ENCODE measurements at regions not wholly inside any gene's neighbourhood (a gene's known extent, or its start where the extent isn't known, plus 50 kb on each side); places are given as distances from the start of the nearest gene placed in this dataset.

DNA sequence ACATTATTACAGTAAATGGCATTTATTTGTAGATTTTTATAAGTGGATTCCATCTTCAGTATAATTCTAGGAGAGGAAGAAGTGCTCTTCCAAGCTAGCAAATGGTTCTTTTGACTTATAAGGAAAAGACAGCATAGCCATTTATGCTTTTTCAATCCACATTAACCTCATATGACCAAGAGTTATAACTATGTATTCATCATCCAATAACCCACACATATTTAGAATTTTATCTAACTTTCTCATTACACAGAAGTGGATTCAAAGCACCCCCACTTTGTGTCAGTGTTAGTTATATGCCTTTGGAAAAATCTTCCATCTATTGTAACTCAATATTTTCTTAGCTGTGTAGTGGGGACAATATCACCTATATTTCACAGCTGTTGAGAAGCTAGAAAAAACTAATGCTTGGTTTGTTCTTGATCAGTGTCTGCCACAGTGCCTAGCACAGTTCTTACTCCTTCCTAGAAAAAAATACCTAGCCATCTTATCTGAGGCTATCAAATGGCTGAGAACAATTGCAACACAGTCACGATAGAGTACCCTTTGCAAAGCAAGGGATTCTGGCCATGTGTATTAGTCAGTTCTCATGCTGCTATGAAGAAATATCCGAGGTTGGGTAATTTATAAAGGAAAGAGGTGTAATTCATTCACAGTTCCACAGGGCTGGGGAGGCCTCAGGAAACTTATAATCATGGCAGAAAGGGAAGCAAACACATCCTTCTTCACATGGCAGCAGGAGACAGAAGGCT, 986.3 kb downstream of the TFAP2A start (continued):
- TF ChIP-seq REST (IDR thresholded peaks at IDR 0.05; ENCODE audit: low read depth) (no peak), ZFX (IDR thresholded peaks at IDR 0.05) (no peak), ATF3 (IDR thresholded peaks at IDR 0.05) (no peak), SRF (IDR thresholded peaks at IDR 0.05; ENCODE audit: low read depth) (no peak), YY1 (IDR thresholded peaks at IDR 0.05; ENCODE audit: extremely low read depth, insufficient replicate concordance, low read depth, low read length) (no peak), TCF7L2 (IDR thresholded peaks at IDR 0.05; ENCODE audit: borderline replicate concordance, extremely low read depth, insufficient read depth, insufficient read length) (no peak), JUND (IDR thresholded peaks at IDR 0.05) (no peak), EGR1 (IDR thresholded peaks at IDR 0.05; ENCODE audit: low read depth) (no peak)

DNA sequence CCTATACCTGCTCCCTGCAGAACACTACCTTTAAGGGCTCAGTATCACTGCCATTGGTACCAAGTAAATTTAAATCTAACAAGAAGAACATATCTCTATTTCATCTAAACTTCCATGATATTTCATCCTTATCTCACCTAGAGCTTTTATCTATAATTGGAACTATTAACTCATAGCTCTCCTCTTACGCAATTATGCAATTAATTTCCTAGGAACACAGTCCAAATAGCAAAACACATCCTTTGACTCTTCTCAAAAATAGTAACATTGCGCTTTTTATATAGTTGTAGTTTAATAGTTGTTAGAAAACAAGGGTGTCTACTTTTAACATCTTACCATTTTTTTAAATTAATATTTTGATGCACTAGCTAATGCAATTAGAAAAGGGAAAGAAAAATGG, 986.8 kb upstream of the SLC35B3 start:
- RAD21 ChIA-PET (ENCODE audit: low non-redundant PET in 1 of 2, low total read pairs in 2 of 2, uncharacterized antibody in 2 of 2, unreplicated experiment in 2 of 2) = no interaction called here
- H3K9me3 ChIP-seq (ENCODE audit: control insufficient read depth in 1 of 2, insufficient read depth in 1 of 2, low read depth in 1 of 2, low read length in 2 of 2) = no peaks in the 10 kb centered on the region
- H3K27ac ChIP-seq (ENCODE audit: low read depth, low read length) = no peak overlapping the region
- POLR2A ChIA-PET = no interaction called here
- H4K20me1 ChIP-seq (ENCODE audit: insufficient read depth) = no peaks in the 10 kb centered on the region
- H3K9me2 ChIP-seq (ENCODE audit: insufficient read depth) = no peaks in the 10 kb centered on the region
- DNase-seq (ENCODE audit: low read depth, low spot score) (no peak), ATAC-seq (no peak)
- H3K27me3 ChIP-seq (ENCODE audit: insufficient read depth, low read length) = no peaks in the 10 kb centered on the region
- TF ChIP-seq EZH2phosphoT487 (IDR thresholded peaks at IDR 0.05; ENCODE audit: borderline replicate concordance) (no peak), CBX3 (IDR thresholded peaks at IDR 0.05; ENCODE audit: low read depth) (no peak), RAD21 (IDR thresholded peaks at IDR 0.05; ENCODE audit: low read depth) (no peak), YY1 (IDR thresholded peaks at IDR 0.05; ENCODE audit: extremely low read depth, insufficient replicate concordance, low read depth, low read length) (no peak), ZFX (IDR thresholded peaks at IDR 0.05) (no peak), JUND (IDR thresholded peaks at IDR 0.05) (no peak), ELF1 (IDR thresholded peaks at IDR 0.05; ENCODE audit: borderline replicate concordance, low read depth) (no peak), FOSL1 (IDR thresholded peaks at IDR 0.05; ENCODE audit: low read depth) (no peak), SP1 (IDR thresholded peaks at IDR 0.05; ENCODE audit: low read depth) (no peak), ATF3 (IDR thresholded peaks at IDR 0.05) (no peak), TCF7L2 (IDR thresholded peaks at IDR 0.05; ENCODE audit: borderline replicate concordance, extremely low read depth, insufficient read depth, insufficient read length) (no peak), POLR2A (IDR thresholded peaks at IDR 0.05; ENCODE audit: borderline replicate concordance, extremely low read depth, insufficient read depth, insufficient read length) (no peak), CEBPB (IDR thresholded peaks at IDR 0.05; ENCODE audit: low read depth) (no peak), ZBTB33 (IDR thresholded peaks at IDR 0.05; ENCODE audit: extremely low read depth, insufficient replicate concordance, low read length) (no peak), EZH2 (IDR thresholded peaks at IDR 0.05) (no peak), ZNF274 (IDR thresholded peaks at IDR 0.05; ENCODE audit: low read depth, low read length) (no peak), EGR1 (IDR thresholded peaks at IDR 0.05; ENCODE audit: low read depth) (no peak)
- H3K4me3 ChIP-seq (replicated peaks in 1 of 2; ENCODE audit: low read depth in 1 of 2, low read length in 2 of 2) = no peak overlapping the region
- BruUV-seq (replicated peaks) = no TSS peak
- H2AFZ ChIP-seq (ENCODE audit: low read depth, low read length, poor library complexity, severe bottlenecking) = no peak overlapping the region
- no peaks in the 10 kb centered on the region for H3K79me2 ChIP-seq (ENCODE audit: insufficient read depth, low read length)
- no peak overlapping the region for H3K9ac ChIP-seq (ENCODE audit: low read length)
- intact Hi-C loops (cut with micrococcal nuclease) = no loop called here
- no peaks in the 10 kb centered on the region for H3K4me1 ChIP-seq (ENCODE audit: control insufficient read depth in 1 of 2, insufficient read depth in 2 of 2, low read length in 2 of 2)
- H3K36me3 ChIP-seq (ENCODE audit: control insufficient read depth in 1 of 2, insufficient read depth in 2 of 2, low read length in 2 of 2) = no peaks in the 10 kb centered on the region
- H3K4me2 ChIP-seq (ENCODE audit: low read length) = no peak overlapping the region
- CTCF ChIA-PET = no interaction called here
